Trophoblast cell (in vitro differentiated cells and primary cell): ENCODE measurements at regions not wholly inside any gene's neighbourhood (a gene's known extent, or its start where the extent isn't known, plus 50 kb on each side); places are given as distances from the start of the nearest gene placed in this dataset.

Experiments used
- DNase-seq, 2 donors: peaks; one replicate each; pipeline ENCODE4 v3.0.0-alpha.2; 2016
- H2AFZ ChIP-seq: 2 replicates; pipeline ENCODE4 v1.6.1; 2013; ENCODE audit warnings: low read length, moderate library complexity, mild to moderate bottlenecking; ENCODE audit not compliant: insufficient read depth, poor library complexity
- H2AK5ac ChIP-seq: 2 replicates; pipeline ENCODE4 v1.6.1; 2013; ENCODE audit warnings: mild to moderate bottlenecking, low read length
- H2BK120ac ChIP-seq: 2 replicates; pipeline ENCODE4 v1.6.1; 2013; ENCODE audit warnings: low read length, mild to moderate bottlenecking, moderate library complexity; ENCODE audit not compliant: insufficient read depth, poor library complexity
- H2BK12ac ChIP-seq: 2 replicates; pipeline ENCODE4 v1.6.1; 2013; ENCODE audit warnings: mild to moderate bottlenecking, low read length, moderate library complexity
- H2BK5ac ChIP-seq: 2 replicates; pipeline ENCODE4 v1.6.1; 2013; ENCODE audit warnings: low read length, low read depth, moderate library complexity, mild to moderate bottlenecking; ENCODE audit not compliant: poor library complexity
- H3K14ac ChIP-seq: 2 replicates; pipeline ENCODE4 v1.6.1; 2013; ENCODE audit warnings: mild to moderate bottlenecking, low read length
- H3K18ac ChIP-seq: 2 replicates; pipeline ENCODE4 v1.6.1; 2013; ENCODE audit warnings: mild to moderate bottlenecking, low read length
- H3K23ac ChIP-seq: 2 replicates; pipeline ENCODE4 v1.6.1; 2013; ENCODE audit warnings: low read length
- H3K27ac ChIP-seq: 2 replicates; pipeline ENCODE4 v1.5.1; 2013; ENCODE audit warnings: low read depth, mild to moderate bottlenecking, inconsistent platforms, low read length, moderate library complexity
- H3K27me3 ChIP-seq: 2 replicates; pipeline ENCODE4 v1.6.1; 2013; ENCODE audit warnings: inconsistent platforms, mild to moderate bottlenecking, low read length, moderate library complexity; ENCODE audit not compliant: insufficient read depth
- H3K36me3 ChIP-seq, 2 experiments: 1 replicate in 1 of 2; 2 replicates in 1 of 2; pipeline ENCODE4 v1.6.1; 2013; ENCODE audit warnings: low read length in 2 of 2, mild to moderate bottlenecking in 2 of 2, moderate library complexity in 1 of 2; ENCODE audit not compliant: insufficient read depth in 2 of 2, control insufficient read depth in 1 of 2
- H3K4ac ChIP-seq: 2 replicates; pipeline ENCODE4 v1.6.1; 2013; ENCODE audit warnings: low read depth, mild to moderate bottlenecking, low read length, moderate library complexity
- H3K4me1 ChIP-seq, 2 experiments: 1 replicate in 1 of 2; 2 replicates in 1 of 2; pipeline ENCODE4 v1.6.1; 2013; ENCODE audit warnings: low read length in 2 of 2, mild to moderate bottlenecking in 2 of 2, moderate library complexity in 1 of 2; ENCODE audit not compliant: insufficient read depth in 2 of 2, control insufficient read depth in 1 of 2
- H3K4me2 ChIP-seq: 2 replicates; pipeline ENCODE4 v1.6.1; 2013; ENCODE audit warnings: inconsistent platforms, mild to moderate bottlenecking, low read length, moderate library complexity
- H3K4me3 ChIP-seq: 2 replicates; pipeline ENCODE4 v1.5.1; 2013; ENCODE audit warnings: mild to moderate bottlenecking, low read depth, low read length, inconsistent platforms
- H3K79me1 ChIP-seq: one replicate; pipeline ENCODE4 v1.6.1; 2013; ENCODE audit warnings: low read length
- H3K79me2 ChIP-seq: 2 replicates; pipeline ENCODE4 v1.6.1; 2013; ENCODE audit warnings: low read length, mild to moderate bottlenecking; ENCODE audit not compliant: control insufficient read depth, insufficient read depth, poor library complexity
- H3K9ac ChIP-seq: 2 replicates; pipeline ENCODE4 v1.6.1; 2013; ENCODE audit warnings: mild to moderate bottlenecking, low read length
- H3K9me3 ChIP-seq: 2 replicates; pipeline ENCODE4 v1.6.1; 2013; ENCODE audit warnings: low read depth, mild to moderate bottlenecking, control low read depth, inconsistent platforms, low read length; ENCODE audit not compliant: insufficient read depth
- H4K12ac ChIP-seq: 2 replicates; pipeline ENCODE4 v1.6.1; 2013; ENCODE audit warnings: low read depth, mild to moderate bottlenecking, low read length, moderate library complexity
- H4K8ac ChIP-seq: 2 replicates; pipeline ENCODE4 v1.6.1; 2013; ENCODE audit warnings: low read depth, mild to moderate bottlenecking, low read length, moderate library complexity
- H4K91ac ChIP-seq: one replicate; pipeline ENCODE4 v1.6.1; 2013; ENCODE audit warnings: low read depth, mild to moderate bottlenecking, low read length, moderate library complexity
- WGBS: extraction: QIAGEN DNeasy Blood & Tissue Kit; methylation state at CpG from one replicate; pipeline ENCODE4 v1.1.7; 2013; ENCODE audit warnings: missing lambda C conversion rate; ENCODE audit not compliant: insufficient read length, insufficient coverage; ENCODE audit errors: extremely low coverage; 5-methylcytosine and 5-hydroxymethylcytosine counted together

DNA sequence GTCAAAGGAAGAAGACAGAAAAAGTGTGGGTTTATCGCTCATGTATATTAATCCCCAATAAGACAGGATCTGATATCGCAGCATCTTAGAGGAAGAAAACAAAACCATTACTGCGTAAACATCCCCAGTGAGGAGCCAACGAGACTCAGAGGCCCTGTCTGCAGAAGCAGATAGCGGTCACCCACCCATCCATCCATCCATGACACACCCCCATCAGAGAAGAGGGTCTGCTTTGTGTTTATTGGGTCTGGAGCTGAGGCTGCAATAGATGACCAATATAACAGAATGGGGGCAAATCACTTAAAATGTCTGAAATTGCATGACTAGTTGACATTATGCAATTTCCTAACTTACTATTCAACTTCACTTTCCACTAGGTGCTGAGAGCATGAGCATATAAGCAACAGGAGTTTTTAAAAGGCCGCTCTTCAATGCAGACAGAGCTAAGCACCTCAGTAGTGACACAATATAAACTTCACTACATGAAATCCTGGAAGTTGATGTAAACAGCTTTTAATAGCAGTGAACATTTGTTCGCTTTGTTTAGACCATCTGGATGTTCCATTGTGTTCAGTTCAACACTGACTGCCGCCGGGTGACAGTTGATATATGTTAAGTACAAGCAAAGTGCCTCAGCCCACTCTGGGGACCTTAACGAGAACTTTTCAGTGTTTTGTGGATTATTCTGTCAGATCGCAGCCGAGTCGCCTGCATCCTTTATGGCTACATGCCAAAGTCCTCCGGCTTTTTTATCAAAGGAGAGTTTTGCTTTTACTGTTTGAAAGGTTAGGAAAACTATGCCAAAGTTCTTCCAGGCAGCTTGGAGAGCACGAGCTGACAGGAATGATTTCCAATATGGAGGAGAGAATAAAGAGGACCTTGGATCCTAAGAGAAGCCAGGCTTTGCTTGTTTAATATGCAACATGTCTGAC, 167.5 kb downstream of the ZNF281 start:
- no peaks in the 10 kb centered on the region for H3K9me3 ChIP-seq
- no peak overlapping the region for H3K4me2 ChIP-seq
- no peak overlapping the region for H3K4ac ChIP-seq
- H3K14ac ChIP-seq = no peak overlapping the region
- no peak overlapping the region for H4K8ac ChIP-seq
- H2BK12ac ChIP-seq = no peak overlapping the region
- no peak overlapping the region for H3K9ac ChIP-seq
- H3K4me3 ChIP-seq = no peak overlapping the region
- H2BK120ac ChIP-seq = no peak overlapping the region
- WGBS = no CpG with 5 or more reads among the region's 15 CpGs
- H4K91ac ChIP-seq = no peak overlapping the region
- H3K79me1 ChIP-seq = no peaks in the 10 kb centered on the region
- no peaks in the 10 kb centered on the region for H3K79me2 ChIP-seq
- H3K27ac ChIP-seq = no peak overlapping the region
- DNase-seq = no peak
- no peak overlapping the region for H3K18ac ChIP-seq
- no peak overlapping the region for H2AFZ ChIP-seq
- H3K27me3 ChIP-seq = no peaks in the 10 kb centered on the region
- H3K36me3 ChIP-seq = no peaks in the 10 kb centered on the region
- no peak overlapping the region for H4K12ac ChIP-seq
- no peaks in the 10 kb centered on the region for H3K4me1 ChIP-seq
- no peak overlapping the region for H2AK5ac ChIP-seq
- no peak overlapping the region for H3K23ac ChIP-seq
- no peak overlapping the region for H2BK5ac ChIP-seq

DNA sequence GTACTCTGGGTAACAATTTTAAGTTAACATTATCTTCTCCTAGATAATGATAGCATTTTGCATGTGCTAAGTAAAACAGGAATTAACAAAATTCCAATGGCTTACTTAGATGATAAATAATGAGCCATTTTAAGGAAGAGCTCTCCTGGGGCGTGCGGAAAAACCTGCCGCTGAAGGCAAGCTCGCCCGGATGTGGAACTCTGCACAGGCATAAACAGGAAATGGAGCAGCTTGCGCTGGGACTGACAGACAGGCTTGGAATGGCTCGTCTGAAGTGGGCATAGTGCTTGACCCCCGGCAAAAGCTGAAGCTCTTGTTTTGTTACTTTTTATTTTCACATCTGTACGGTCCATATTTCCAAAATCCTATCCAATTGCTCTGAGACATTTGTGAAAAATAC, 169.2 kb downstream of the ZNF281 start:
- no peak overlapping the region for H3K23ac ChIP-seq
- H3K4me3 ChIP-seq = no peak overlapping the region
- H3K79me1 ChIP-seq = no peaks in the 10 kb centered on the region
- H2BK5ac ChIP-seq = no peak overlapping the region
- no peak overlapping the region for H3K4ac ChIP-seq
- no peak overlapping the region for H3K27ac ChIP-seq
- no CpG with 5 or more reads among the region's 9 CpGs for WGBS
- H2AFZ ChIP-seq = no peak overlapping the region
- no peak overlapping the region for H2AK5ac ChIP-seq
- H4K91ac ChIP-seq = no peak overlapping the region
- no peak overlapping the region for H2BK12ac ChIP-seq
- no peak overlapping the region for H3K18ac ChIP-seq
- no peaks in the 10 kb centered on the region for H3K79me2 ChIP-seq
- H3K4me2 ChIP-seq = no peak overlapping the region
- H2BK120ac ChIP-seq = no peak overlapping the region
- H3K36me3 ChIP-seq = no peaks in the 10 kb centered on the region
- no peaks in the 10 kb centered on the region for H3K4me1 ChIP-seq
- no peak overlapping the region for H4K12ac ChIP-seq
- no peak for DNase-seq
- H3K9ac ChIP-seq = no peak overlapping the region
- H4K8ac ChIP-seq = no peak overlapping the region
- H3K27me3 ChIP-seq = no peaks in the 10 kb centered on the region
- H3K9me3 ChIP-seq = no peaks in the 10 kb centered on the region
- no peak overlapping the region for H3K14ac ChIP-seq

DNA sequence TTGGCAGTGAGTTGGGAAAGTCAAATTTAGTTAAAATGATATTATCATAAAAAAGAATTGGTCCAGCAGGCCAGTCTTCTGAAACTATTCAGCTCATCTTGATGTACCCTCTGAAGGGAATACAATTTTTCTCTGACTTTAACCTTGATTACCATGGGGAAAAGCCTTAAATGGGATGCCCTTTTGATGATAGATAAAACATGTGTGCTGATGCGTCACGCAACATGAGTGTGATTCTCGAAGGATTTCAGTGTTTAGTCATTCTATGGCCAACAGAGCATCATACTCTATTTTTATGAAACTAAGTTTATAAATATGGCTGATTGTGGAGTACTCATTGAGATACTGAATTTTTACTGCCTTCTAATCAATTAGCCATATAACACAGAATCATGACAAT, 171.5 kb downstream of the ZNF281 start:
- Histone ChIP-seq H3K36me3 (no peaks in the 10 kb centered on the region), H3K4me1 (no peaks in the 10 kb centered on the region), H3K9me3 (no peaks in the 10 kb centered on the region), H3K18ac (no peak overlapping the region), H3K4me3 (no peak overlapping the region), H2BK5ac (no peak overlapping the region), H4K8ac (no peak overlapping the region), H2AK5ac (no peak overlapping the region), H3K14ac (no peak overlapping the region), H3K4me2 (no peak overlapping the region), H2BK120ac (no peak overlapping the region), H2BK12ac (no peak overlapping the region), H4K12ac (no peak overlapping the region), H3K27ac (no peak overlapping the region), H3K23ac (no peak overlapping the region), H2AFZ (no peak overlapping the region), H4K91ac (no peak overlapping the region), H3K79me1 (no peaks in the 10 kb centered on the region), H3K4ac (no peak overlapping the region), H3K79me2 (no peaks in the 10 kb centered on the region), H3K27me3 (no peaks in the 10 kb centered on the region), H3K9ac (no peak overlapping the region)
- no CpG with 5 or more reads among the region's 3 CpGs for WGBS
- no peak for DNase-seq

DNA sequence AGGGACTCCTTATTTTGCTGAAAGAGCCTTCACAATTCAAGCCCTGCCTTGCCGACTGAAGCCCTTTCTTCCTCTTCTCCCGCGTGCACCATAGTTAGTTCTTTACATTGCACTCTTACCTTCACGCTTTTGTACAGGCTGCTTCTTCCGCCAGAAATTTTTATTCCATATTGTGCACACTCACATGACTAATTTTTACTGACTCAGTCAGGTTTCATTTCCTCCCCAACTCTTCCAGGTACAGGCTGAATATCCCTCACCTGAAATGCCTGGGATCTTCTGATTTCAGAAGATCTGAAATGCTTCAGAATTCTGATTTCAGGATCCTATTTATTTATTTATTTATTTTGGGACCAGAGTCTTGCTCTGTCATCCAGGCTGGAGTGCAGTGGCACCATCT, 172.8 kb downstream of the ZNF281 start:
- Histone ChIP-seq H3K18ac (no peak overlapping the region), H3K79me2 (no peaks in the 10 kb centered on the region), H3K27ac (no peak overlapping the region), H3K4ac (no peak overlapping the region), H3K9ac (no peak overlapping the region), H2BK12ac (no peak overlapping the region), H3K4me3 (no peak overlapping the region), H3K4me2 (no peak overlapping the region), H2BK120ac (no peak overlapping the region), H3K9me3 (no peaks in the 10 kb centered on the region), H4K12ac (no peak overlapping the region), H3K27me3 (no peaks in the 10 kb centered on the region), H3K4me1 (no peaks in the 10 kb centered on the region), H2AK5ac (no peak overlapping the region), H2AFZ (no peak overlapping the region), H4K8ac (no peak overlapping the region), H3K14ac (no peak overlapping the region), H2BK5ac (no peak overlapping the region), H3K36me3 (no peaks in the 10 kb centered on the region), H3K23ac (no peak overlapping the region), H3K79me1 (no peaks in the 10 kb centered on the region), H4K91ac (no peak overlapping the region)
- WGBS = no CpG with 5 or more reads among the region's 5 CpGs
- no peak for DNase-seq
